HG03521 (cell line): ENCODE measurements at regions not wholly inside any gene's neighbourhood (a gene's known extent, or its start where the extent isn't known, plus 50 kb on each side); places are given as distances from the start of the nearest gene placed in this dataset.
"Not testable (repeated sequence)": the region's sequence is repeated elsewhere in the genome, so short reads cannot be mapped to it uniquely, and the experiment has no call there.

Source experiments
- ATAC-seq: cut with Tn5 transposase; IDR thresholded peaks from one replicate; pipeline ENCODE4 v1.9.1; 2021; ENCODE audit warnings: mild to moderate bottlenecking, moderate library complexity; ENCODE audit not compliant: unreplicated experiment

DNA sequence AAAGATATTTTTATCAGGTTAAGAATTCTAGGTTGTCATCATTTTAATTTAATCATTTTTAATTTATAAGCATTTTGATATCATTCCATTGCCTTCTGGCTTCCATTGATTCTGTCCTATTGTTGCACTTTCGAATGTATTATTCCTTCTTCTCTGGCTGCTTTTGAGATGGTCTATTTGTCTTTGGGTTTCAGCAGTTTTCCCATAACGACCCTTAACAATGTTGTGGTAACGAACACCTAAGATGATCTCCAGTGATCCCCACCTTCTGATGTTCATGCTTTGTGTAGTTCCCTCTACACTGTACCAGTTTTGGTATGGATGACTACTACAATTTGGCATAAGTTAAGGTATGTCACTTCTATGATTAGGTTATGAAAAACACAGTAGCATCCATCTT lies 59.9 kb downstream of the MINAR1 start:
- no peak for ATAC-seq

DNA sequence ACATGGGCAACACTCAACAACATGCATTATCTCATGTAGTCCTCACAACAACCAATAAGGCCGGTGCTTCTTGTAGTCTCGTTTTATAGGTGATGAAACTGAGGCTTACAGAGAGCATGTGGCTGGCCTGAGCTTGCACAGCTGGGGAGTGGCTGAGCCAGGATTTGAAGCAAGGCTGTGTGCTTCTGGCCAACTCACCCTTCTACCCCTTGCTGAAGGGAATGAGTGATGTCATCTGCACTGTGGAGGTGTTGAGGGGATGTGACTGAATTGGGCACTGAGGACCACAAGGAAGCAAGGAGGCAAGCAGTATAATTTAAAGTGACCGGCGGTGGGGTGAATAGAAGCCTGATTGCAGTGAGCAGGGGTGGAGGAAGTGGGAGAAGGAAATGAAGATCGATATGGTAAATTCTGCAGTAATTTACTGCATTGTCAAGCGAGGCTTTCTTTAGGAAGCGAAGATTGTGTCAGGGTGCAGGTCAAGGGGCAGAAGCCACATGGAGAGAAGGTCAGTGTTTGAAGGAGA lies 62.3 kb downstream of the MINAR1 start:
- ATAC-seq = no peak

DNA sequence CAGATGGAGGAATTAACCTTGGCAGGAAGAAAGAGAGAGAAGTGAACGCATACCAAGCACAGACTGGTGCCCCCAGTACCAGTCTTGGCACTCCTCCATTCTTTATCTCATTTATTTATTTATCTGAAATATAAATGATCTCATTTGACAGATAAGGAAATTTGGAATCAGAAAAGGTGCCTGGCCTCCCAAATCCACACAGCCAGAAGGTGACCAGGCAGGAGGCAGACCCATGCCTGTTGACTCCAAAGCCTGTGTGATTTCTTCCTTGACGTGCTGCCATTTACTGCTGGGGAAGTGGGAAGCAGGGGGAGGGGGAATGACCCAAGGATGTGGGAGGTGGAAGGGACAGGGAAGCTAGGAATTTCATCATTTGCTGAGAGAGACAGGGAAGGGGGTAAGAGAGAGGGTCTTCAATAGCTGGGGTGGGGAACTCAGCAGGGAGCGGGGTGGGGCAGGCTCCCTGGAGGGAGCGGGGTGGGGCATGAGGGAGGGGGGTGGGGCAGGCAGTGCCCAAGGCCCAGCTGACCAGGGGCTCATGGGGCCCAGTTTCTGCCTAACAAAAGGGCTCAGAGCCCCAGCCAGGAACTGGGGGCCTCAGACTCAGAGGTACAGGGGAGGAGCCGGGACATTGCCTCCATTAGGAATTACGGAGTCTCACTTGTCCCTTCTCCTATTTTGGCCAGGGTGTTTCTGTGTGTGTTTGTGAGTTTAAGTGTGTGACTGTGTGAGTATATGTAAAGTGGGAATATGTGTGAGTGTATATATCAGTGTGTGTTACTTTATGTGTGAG lies 63.0 kb downstream of the MINAR1 start:
- no peak for ATAC-seq

DNA sequence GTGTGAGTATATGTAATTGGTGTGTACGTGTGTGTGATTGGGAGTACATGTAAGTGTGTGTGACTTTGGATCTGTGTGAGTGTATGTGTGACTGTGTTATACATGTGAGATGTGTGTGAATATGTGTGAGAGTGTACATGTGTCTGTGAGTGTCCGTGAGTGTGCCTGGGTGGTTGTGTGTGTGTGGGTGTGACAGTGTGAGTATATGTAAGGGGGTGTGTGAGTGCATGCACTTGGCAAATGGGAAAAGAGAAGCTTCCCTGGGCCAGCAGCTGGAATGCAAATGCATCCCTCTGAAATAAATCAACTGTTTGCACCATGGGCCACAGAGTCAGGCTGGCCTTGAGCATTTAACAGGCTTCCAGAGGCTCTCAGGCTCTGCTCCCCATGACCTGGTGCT lies 63.6 kb downstream of the MINAR1 start:
- no peak for ATAC-seq

DNA sequence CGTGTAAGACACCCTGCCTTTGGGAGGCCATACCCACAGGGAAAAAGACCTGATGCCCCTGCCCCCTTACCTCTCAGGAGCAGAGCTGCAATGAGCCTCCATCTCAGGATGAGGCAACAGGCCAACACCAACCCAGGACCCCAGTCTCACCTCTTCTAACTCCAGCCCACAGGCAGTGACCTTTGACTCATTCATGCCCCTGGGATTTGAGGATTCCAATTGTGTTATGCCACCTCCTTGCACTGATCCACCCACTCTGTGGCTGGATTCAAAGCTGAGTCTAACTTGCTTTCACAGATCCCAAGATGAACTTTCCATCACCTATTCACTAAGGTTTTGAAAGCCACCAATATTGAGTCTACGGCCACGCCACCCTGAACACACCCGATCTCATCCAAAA lies 64.7 kb downstream of the MINAR1 start:
- ATAC-seq = no peak

DNA sequence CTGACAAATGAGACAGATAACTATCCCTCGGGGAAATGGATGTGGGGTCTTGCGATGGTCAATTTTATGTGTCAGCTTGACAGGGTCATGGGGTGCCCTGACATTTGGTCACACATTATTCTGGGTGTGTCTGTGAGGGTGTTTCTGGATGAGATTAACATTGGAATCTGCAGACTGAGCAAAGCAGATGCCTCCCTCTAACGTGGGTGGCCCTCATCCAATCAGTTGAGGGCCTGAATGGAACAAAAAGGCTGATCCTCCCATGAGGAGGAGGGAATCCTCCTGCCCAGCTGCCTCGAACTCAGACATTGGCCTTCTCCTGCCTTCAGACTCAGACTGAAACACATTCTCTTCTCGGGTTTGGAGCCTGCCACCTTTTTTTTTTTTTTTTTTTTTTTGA lies 69.0 kb downstream of the MINAR1 start:
- no peak for ATAC-seq

DNA sequence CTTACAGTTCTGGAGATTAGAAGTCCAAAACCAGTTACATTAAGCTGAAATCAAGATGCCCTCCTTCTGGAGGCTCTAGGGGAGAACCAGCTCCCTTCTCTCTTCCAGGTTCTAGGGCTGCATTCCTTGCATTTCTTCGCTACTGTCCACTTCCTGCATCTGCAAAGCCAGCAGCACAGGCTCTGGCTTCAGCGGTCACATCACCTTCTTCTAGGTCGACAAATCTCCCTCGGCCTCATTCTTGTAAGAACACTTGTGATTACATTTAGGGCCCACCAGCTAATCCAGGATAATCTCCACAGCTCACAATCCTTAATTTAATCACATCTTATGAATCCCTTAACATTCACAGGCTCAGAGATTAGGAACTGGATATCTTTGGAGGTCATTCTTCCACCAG lies 73.8 kb downstream of the MINAR1 start:
- no peak for ATAC-seq

DNA sequence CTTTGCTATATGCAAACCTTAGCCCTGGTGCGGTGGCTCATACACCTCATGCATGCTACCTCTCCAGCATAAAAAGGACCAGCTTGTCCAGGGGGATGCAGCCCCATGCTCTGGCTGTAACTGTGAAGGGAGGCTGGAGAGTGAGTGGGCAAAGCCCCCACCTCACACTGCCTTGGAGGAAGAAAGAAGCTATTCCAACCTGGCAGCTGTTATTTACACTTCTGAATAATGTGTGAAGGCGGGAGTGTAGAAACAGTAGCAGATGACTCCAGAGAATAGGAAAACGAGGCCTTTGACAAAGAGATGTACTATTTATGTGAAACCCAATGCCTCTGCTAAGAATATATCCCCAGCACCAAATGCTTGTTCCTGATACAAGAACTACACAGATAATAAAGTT lies 80.7 kb downstream of the MINAR1 start:
- not testable (repeated sequence) for ATAC-seq

DNA sequence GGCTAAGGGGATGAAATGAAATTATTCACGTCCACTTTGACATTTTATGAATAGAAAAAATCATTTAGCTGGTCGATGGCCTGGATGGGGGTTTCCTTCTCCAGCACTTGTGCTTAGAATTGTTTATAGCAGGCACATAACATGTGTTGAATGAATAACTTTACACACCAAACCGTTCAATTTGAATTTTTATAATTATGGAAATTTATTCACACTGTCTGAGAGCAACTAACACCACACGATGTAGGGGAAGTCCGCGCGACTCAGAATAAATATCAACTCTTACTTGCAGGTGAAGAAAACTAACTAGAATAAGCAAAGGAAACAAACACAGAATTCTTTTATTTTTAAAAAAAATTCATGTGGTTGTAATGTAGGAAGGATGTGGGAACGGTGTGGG lies 81.3 kb downstream of the MINAR1 start:
- ATAC-seq = no peak

DNA sequence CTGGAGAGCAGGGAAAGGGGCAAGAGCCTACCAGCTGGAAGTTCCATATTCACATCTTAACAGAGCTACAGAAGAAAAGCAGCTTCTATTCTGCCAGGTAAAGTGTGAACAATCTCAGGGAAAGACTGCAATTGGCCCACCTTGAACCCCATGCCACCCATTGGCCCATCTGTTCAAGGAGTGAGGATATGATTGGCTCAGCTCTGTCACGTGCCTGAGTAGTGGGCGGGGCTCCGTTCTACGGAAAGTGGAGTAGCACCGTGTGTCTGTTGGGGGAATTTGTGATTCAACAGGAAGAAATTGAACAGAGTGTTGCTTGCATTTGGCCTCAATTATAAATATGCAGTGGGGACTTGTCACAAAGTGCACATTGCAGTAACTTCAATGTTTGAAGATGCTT lies 81.8 kb downstream of the MINAR1 start:
- no peak for ATAC-seq

DNA sequence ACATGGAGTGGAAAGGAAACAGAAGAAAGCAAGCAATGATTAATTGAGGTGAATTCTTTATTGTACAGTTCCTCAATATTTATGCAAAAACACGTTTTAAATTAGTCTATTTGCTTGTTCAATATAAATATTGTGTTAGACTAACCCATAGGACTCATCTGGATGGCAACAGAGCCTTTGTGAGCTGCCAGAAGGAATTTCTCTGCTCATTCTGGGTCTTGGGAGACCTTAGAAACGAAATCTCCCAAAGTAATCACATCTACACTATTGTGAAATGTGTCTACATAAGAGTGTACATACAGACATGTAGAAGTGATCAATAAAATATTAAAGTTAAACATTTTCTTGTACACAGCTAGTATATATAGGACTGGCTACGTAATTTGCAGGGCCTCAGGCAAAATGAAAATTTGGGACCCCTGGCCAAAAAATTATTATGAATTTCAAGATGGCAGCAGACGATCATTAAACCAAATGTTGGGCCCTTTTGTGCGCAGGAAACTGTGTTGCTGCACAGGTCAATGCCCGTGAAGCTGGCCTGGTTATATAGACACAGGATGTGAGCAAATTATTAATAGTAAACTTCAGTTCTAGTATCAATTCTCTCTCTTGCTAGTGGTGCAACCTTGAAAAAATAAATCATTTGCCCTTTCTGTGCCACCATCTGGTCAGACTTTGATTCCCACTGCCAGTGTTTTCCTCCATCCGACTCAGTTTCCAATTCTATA lies 83.3 kb downstream of the MINAR1 start:
- ATAC-seq = no peak

DNA sequence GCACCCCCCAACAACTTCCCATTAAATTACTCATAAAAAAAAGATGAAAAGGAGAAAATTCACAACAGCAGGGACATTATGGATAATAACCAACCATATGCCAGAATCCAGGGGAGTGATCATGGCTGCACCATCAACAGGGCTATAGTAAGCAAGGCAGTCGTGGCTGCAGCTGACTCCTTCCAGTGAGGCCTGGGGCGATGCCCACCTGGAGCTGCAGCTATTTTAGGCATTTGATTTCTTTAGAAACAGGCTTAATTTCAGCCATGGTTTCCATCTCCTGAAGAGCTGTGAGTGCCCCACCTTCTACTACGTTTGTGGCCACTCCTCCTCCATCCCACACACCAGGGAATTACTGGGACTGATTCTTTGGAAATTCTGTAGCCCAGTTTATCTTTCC lies 84.0 kb downstream of the MINAR1 start:
- ATAC-seq = no peak

DNA sequence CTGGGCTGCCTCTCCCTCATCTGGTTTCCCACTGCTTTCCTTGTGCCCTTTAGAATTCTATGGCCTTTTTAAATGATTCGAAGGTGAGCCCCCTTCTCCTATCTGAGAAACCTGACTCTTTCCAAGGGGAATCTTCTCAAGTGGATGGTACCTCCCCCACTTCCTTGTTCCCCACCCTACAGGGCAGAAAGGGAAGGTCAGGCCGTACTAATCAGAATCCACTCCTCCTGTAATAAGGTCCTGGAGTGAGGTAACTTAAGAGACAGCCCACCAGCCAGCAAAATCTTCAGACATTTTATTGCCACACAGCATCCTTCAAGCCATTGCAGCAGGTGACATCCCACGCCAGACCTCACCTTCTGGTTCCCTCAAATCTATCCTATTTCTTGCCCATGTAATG lies 84.5 kb downstream of the MINAR1 start:
- ATAC-seq = no peak

DNA sequence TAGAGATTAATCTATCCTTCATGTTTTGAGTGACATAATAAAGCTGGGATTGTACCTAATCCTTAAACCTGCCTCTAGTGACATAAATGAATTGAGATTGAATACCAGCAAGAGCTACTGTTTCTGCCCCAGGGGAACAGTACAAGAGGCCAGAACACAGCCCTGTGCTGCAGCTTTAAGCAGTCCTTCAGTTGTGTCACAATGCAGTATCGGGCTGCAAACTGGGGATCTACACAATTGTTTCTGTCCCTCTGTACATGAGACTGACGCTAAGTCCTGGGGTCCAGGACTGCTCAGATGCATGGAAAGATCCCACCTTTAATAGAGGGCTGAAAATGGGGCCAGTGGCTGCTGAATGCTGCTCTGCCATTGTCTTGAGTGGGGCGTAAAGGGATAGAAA lies 87.5 kb downstream of the MINAR1 start:
- no peak for ATAC-seq

DNA sequence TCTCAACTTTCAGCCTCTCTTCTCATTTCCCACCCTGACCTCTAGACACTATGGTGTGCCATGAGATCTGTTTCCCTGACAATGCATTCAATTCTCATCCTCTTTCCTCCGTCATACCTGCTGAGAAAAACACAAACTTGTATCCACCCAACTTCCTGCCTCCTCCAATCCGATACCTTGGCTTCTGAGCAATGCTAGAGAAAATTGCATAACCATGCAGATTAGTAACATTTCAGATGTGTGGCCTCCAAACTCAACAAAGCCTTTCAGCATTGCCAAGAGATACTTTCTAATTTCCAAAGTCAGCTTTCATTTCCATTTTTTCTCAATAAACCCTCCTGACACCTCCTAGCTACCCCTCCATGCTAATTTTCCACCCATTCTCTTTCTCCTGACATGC lies 88.5 kb downstream of the MINAR1 start:
- no peak for ATAC-seq

DNA sequence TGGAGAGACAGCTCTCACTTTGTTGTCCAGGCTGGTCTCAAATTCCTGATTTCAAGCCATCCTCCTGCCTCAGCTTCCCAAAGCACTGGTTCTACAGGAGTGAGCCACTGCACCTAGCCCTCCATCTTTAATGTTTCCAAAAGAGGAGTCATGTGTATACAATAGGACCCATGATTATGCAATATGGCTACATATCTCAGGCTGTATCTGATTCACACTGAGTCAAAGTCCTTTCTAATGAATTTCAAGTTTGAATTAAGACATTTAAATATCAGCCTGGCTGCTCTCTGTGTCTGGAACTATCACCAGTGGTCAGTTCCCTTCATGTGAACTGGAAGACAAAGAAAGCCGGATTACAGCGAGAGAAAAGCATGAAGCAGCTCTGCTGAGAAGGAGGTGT lies 90.5 kb downstream of the MINAR1 start:
- no peak for ATAC-seq

DNA sequence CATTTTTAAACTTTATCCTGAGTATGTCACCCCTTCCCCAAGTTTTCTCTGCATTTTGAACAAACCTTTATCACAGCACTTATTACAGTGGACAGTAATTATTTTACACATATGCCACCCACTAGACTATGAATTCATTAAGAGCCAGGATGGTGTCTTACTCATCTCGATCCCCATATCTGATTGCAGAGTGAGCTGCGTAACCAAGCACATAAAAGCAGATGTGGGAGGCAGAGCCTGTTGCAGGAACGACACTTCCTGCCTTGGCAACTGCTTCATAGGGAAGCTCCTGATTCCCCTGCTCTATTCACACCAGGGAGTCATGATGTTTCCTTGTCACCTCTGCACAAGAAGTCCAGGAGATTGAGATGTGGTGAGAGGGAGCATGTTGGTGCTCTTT lies 91.1 kb downstream of the MINAR1 start:
- ATAC-seq = no peak

DNA sequence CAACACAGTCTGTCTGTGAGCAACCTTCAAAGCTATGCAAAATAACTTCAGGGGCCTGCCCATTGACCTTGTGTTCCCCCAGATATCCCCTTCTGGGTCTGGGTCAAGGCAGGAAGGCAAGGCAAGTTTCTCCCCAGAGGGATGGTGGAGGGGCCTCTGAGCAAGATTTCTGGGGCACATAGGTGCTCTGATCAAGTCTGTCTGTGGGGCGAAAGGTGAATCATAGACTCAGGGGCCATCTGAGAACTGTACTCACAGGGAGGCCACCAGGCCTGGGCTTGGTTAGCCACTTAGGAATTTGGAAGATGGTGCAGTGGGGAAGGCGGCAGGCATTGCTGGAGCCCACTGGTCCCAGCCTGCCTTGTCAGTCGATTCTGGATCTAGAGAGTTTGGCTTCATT lies 92.4 kb downstream of the MINAR1 start:
- no peak for ATAC-seq

DNA sequence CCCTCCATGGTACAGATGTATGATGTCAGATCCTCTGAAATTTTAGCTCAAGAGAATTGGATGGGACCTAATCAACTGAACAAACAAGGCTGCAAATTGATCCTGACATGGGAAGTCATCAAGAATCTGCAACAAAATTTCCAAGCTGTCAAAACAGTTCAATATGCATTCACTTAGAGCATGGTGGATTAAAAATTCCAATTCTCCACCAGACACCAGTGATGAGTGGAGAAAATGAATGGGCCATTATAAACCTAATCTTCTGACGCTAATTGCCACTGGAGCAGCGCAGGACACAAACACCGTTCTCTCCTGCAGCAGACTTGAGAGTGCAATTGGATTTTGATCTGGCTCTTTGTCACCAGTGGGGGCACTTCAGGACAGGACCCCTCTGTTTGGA lies 94.2 kb downstream of the MINAR1 start:
- ATAC-seq = no peak

DNA sequence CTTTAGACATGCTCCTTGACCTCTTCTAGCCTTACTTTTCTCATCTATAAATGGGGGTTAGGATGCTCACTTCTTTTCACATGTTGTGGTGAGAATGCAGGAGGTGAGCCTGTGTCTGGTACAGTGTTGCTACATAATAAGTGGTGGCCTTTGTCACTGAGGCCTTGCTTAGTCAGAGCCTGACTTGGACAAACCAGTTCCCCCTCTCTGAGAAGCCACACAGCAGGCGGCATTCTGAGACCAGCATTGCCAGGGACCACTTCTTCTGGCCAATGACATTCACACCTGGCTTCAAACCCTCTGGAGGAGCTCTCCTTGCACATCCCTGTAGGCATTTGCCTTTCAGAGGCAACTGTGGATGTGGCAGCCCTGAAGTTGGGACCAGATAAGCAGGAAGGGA lies 95.7 kb downstream of the MINAR1 start:
- no peak for ATAC-seq

DNA sequence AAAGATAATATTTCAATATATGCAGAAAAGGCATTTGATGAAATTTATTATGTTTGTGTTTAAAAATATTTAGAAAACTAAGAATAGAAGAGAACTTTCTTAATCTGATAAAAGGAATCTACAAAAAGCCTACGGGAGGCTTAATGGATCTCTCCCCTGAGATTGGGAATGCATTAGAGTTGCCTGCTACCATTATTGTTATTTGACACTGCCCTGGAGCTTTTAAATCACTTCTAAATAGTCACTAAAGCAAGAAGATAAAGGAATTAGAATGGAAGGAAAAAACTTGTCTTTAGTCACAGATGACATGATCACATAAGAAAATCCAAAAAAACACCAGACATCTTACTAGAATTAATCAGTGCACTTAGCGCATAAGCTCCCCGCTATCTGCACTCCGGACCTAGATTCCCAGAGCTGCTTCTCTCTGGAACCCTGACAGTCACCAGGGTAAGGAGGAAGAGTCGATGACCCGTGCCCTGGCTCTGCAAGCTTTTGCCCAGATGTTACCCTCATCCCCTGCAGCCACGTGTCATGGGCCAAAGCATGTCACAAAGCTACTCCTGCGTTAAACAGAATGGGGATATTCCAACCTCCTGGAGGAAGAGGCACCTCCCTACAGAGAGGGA lies 97.1 kb downstream of the MINAR1 start:
- ATAC-seq = no peak

DNA sequence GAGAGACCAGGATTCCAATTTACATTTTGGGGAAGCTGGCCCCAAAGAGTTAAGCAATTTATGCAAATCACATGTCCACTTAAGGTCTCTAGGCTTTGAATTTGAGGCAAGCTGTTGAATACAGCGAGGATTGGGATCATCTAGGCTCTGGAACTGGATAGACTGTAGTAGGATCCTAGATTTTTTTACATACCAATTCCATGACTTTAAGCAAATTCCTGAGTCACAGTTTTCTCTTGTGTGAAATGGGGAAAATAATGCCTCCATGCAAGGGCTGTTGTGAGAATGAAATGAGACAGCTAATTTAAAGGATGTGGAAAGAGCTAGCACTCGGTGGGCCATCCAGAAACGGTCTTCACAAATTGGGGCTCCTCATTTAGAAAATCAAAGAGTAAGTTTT lies 103.4 kb downstream of the MINAR1 start:
- no peak for ATAC-seq
